ENCODE measurements at regions not wholly inside any gene's neighbourhood (a gene's known extent, or its start where the extent isn't known, plus 50 kb on each side); places are given as distances from the start of the nearest gene placed in this dataset.

DNA sequence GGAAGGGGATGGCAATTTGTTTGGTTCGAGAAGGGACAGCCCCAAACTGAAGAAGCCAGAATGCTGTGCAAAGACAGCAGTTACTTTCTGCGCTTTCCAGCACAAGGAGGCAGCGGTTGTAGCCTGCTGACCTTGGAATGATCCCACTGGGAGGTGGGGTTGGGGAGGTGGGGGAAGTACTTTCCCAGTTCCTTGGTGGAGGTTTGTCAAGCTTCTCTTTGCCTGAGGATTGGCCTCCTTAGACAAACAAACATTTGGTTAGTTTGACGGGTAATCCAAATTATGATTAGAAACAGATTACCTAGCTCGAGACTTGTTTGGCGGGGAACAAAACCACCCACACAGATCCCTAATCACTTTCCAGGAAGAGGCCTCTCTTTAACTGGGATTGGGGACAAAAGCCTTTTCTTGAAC lies 79.1 kb upstream of the EGLN3 start:
- DNase-seq, result no peak

DNA sequence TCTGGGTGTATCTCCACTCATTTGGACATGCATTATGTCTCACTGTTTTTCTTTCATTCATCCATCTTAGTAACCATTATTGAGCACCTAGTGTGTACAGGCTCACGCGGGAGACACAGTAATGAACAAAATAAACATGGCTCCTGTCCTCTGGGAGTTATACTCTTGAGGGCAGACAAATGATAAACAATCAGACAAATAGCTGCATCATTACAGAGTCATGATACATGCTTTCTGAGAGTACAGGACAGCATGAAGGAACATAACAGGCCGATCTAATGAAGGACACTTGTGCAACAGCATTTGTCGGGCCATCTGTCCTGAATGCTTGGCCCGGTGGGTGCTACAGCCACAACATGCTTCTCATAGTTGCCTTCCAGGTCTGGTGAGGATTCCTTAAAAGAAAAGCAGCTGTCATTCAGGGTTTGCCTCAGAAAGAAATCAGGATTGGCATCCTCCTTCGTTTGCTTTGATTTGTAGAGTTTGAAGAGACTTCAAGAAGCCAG lies 77.2 kb upstream of the EGLN3 start:
- DNase-seq, result no peak

- no peak for DNase-seq
These were observed 76.5 kb upstream of the EGLN3 start for GRCh38 chr14:34027130-34027989.

GRCh38 chr14:34025325-34026017 lies 74.6 kb upstream of the EGLN3 start:
- DNase-seq, result no peak

DNA sequence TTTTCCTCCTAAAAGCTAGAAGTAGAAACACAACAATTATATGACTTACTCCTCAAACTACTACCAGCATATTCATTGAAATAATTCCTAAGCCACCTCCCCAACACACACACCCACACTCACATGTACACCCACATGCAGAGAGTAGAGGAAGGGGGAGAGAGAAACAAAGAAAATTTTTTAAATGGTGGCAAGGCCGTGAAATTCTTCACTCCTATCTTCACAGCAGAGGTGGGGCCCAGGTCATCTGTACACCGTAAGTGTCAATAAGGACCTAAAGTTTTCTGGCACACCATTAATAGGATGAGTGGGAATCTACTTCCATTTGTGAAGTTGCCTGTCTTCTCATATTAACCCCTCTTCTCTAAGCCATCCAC lies 73.9 kb upstream of the EGLN3 start:
- DNase-seq, result no peak

GRCh38 chr14:34023824-34024767 lies 73.2 kb upstream of the EGLN3 start:
- no peak for DNase-seq

DNA sequence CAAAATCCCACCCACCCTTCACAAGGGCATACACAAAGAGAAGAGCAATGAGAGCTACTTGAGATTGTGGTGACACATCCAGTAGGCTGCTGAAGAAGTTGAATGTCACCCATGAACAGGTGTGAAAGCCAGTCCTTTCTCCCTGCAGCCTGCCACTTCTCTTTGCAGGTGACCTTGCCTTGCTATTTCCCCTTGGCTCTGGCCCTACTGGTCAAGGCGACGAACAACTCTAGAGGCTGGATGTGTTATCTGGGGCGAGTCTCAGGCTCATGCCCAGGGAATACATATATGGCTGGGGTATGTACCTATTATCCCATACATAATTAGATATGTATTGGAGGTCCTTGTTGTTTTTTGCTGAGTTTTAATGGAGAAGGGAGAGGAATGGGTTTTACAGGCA lies 70.2 kb upstream of the EGLN3 start:
- DNase-seq, result no peak

- DNase-seq, result no peak
These were observed 69.1 kb upstream of the EGLN3 start for GRCh38 chr14:34020014-34020413.

- peak; percentile 46 for DNase-seq
These were observed 67.8 kb upstream of the EGLN3 start for GRCh38 chr14:34018564-34019244.

- peak; percentile 21 for DNase-seq
These were observed 67.3 kb upstream of the EGLN3 start for GRCh38 chr14:34018125-34018524.

GRCh38 chr14:34015383-34015782 lies 64.5 kb upstream of the EGLN3 start:
- no peak for DNase-seq

- DNase-seq, result no peak
These were observed 64.1 kb upstream of the EGLN3 start for GRCh38 chr14:34014936-34015335.

DNA sequence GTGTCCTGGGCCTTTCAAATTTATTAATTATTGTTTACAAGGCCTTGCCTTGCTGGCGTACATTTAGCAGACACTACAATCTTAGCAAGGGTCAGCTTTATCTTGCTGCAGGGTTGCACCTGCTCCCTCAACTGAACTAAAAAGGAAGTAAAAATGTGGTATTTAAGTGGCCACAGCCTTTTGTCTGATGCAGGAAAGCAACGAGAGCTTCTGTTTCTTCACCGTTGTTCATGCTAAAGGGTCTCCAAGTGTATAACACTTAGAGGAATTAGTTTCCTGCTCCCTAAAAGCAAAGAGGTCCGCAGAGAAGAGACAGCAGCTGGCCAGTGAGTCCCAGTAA lies 62.8 kb upstream of the EGLN3 start:
- DNase-seq, result no peak

- peak; percentile 18 for DNase-seq
These were observed 62.3 kb upstream of the EGLN3 start for GRCh38 chr14:34012978-34013720.

- DNase-seq, result no peak
These were observed 61.5 kb upstream of the EGLN3 start for GRCh38 chr14:34012369-34012768.

- no peak for DNase-seq
These were observed 59.1 kb upstream of the EGLN3 start for GRCh38 chr14:34009956-34010355.

DNA sequence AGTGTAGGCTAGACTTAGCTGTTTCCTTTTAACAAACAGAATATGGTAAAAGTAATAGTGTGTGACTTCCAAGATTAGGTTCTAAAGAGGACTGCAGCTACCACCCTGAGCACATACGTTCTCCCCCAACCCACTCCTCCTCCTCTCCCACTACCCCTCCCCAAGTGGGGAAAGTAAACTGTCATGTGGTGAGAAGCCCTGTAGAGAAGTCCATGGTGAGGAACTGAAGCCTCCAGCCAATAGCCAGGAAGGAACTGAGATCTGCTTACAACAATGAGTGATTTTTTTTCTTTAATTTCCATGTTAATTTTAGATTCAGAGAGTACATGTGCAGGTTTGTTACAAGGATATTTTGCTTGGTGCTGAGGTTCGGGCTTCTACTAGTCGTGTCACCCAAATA lies 57.0 kb upstream of the EGLN3 start:
- no peak for DNase-seq

DNA sequence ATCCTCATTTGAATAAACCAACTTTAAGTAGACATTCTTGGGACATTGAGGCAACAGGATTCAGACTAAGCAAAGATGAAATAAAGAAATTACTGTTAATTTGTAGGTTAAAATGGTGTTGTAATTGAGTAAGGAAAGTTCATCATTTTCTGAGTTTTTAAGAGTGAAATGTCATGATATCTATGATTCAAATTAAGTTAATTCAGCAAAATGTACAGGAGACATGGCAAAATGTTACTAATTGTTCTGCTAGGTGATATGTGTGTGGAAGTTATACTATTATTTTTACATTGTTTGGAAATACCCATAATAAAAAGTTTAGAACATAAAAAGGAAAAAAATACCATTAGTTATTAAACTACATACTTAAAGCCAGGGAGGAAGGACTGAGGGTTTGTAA lies 55.0 kb upstream of the EGLN3 start:
- DNase-seq, result no peak

- DNase-seq, result no peak
These were observed 54.0 kb upstream of the EGLN3 start for GRCh38 chr14:34004881-34005280.

- no peak for DNase-seq
These were observed 52.8 kb upstream of the EGLN3 start for GRCh38 chr14:34003691-34004090.

DNA sequence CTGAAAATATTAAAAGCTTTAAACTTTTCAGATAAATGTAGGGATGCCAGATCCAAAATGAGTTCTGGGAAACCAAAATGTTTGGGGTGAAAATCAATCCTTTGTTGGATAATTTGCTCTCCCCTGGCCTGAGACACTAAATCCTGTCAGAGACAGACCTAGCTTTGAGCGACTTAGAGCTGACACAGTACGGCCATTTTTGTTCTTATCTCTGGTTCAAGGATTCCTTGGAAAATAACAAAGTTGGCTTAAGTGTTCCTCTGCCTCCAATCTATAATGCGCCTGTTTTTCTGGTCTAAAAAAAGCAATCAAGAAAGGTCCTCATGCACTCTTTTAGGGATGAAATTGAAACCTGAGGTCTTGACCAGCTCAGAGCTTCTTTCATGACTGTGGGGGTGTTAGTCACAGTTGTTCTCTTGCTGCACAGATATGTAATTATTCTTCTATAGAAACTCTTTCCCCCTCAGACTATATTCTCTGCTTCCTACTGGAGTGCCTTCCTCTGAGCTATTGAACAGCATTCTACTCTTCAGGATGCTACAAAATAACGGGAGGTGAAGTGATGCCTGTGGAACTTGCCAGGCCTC lies 52.3 kb upstream of the EGLN3 start:
- no peak for DNase-seq
